ENCODE measurements at regions not wholly inside any gene's neighbourhood (a gene's known extent, or its start where the extent isn't known, plus 50 kb on each side); places are given as distances from the start of the nearest gene placed in this dataset.

- no peak for DNase-seq (ENCODE audit: low read depth)
These were observed 333.8 kb downstream of the ZNF621 start for GRCh38 chr3:40858364-40859115.

GRCh38 chr3:40862946-40863345, 336.4 kb upstream of the CTNNB1 start:
- DNase-seq (ENCODE audit: low read depth) = no peak

- DNase-seq (ENCODE audit: low read depth) = no peak
These were observed 335.0 kb upstream of the CTNNB1 start for GRCh38 chr3:40864146-40864782.

- DNase-seq (ENCODE audit: low read depth) = no peak
These were observed 334.4 kb upstream of the CTNNB1 start for GRCh38 chr3:40864915-40865314.

- no peak for DNase-seq (ENCODE audit: low read depth)
These were observed 331.5 kb upstream of the CTNNB1 start for GRCh38 chr3:40867797-40868196.

- DNase-seq (ENCODE audit: low read depth) = no peak
These were observed 330.3 kb upstream of the CTNNB1 start for GRCh38 chr3:40869013-40869412.

GRCh38 chr3:40869939-40870338, 329.4 kb upstream of the CTNNB1 start:
- DNase-seq (ENCODE audit: low read depth) = no peak

- no peak for DNase-seq (ENCODE audit: low read depth)
These were observed 327.9 kb upstream of the CTNNB1 start for GRCh38 chr3:40871394-40871793.

GRCh38 chr3:40872258-40872920, 326.9 kb upstream of the CTNNB1 start:
- DNase-seq (ENCODE audit: low read depth) = no peak

GRCh38 chr3:40873476-40873875, 325.8 kb upstream of the CTNNB1 start:
- no peak for DNase-seq (ENCODE audit: low read depth)

- DNase-seq (ENCODE audit: low read depth) = no peak
These were observed 325.2 kb upstream of the CTNNB1 start for GRCh38 chr3:40873934-40874699.

- no peak for DNase-seq (ENCODE audit: low read depth)
These were observed 323.7 kb upstream of the CTNNB1 start for GRCh38 chr3:40875581-40875980.

- no peak for DNase-seq (ENCODE audit: low read depth)
These were observed 323.3 kb upstream of the CTNNB1 start for GRCh38 chr3:40876009-40876408.

GRCh38 chr3:40876496-40876895, 322.8 kb upstream of the CTNNB1 start:
- DNase-seq (ENCODE audit: low read depth) = no peak

GRCh38 chr3:40877631-40878463, 321.5 kb upstream of the CTNNB1 start:
- no peak for DNase-seq (ENCODE audit: low read depth)

GRCh38 chr3:40878464-40878905, 320.8 kb upstream of the CTNNB1 start:
- no peak for DNase-seq (ENCODE audit: low read depth)

- no peak for DNase-seq (ENCODE audit: low read depth)
These were observed 313.9 kb upstream of the CTNNB1 start for GRCh38 chr3:40885430-40885829.

- DNase-seq (ENCODE audit: low read depth) = no peak
These were observed 312.5 kb upstream of the CTNNB1 start for GRCh38 chr3:40886660-40887425.

GRCh38 chr3:40891186-40891585, 308.1 kb upstream of the CTNNB1 start:
- no peak for DNase-seq (ENCODE audit: low read depth)

- no peak for DNase-seq (ENCODE audit: low read depth)
These were observed 304.2 kb upstream of the CTNNB1 start for GRCh38 chr3:40895109-40895508.

- DNase-seq (ENCODE audit: low read depth) = no peak
These were observed 300.0 kb upstream of the CTNNB1 start for GRCh38 chr3:40899286-40899712.
